ENCODE measurements at regions not wholly inside any gene's neighbourhood (a gene's known extent, or its start where the extent isn't known, plus 50 kb on each side); places are given as distances from the start of the nearest gene placed in this dataset.
"Not testable (repeated sequence)": the region's sequence is repeated elsewhere in the genome, so short reads cannot be mapped to it uniquely, and the experiment has no call there.

GRCh38 chr21:10119342-10119741, 402.0 kb upstream of the TPTE start:
- TF ChIP-seq CTCF, POLR2A (IDR thresholded peaks at IDR 0.05): not testable (repeated sequence)
